H9 (cell line): ENCODE measurements at regions not wholly inside any gene's neighbourhood (a gene's known extent, or its start where the extent isn't known, plus 50 kb on each side); places are given as distances from the start of the nearest gene placed in this dataset.

Experiments used
- DNase-seq: peaks from one replicate; pipeline ENCODE4 v3.0.0-alpha.2; 2017
- H2AFZ ChIP-seq: one replicate; pipeline ENCODE4 v1.6.1; 2013; ENCODE audit warnings: mild to moderate bottlenecking, low read length, control low read depth, moderate library complexity
- H2AK5ac ChIP-seq: 2 replicates; pipeline ENCODE4 v1.6.1; 2013; ENCODE audit warnings: low read length, control low read depth, mixed read lengths; ENCODE audit not compliant: insufficient read length
- H2BK120ac ChIP-seq: one replicate; pipeline ENCODE4 v1.6.1; 2013; ENCODE audit warnings: low read depth, mild to moderate bottlenecking, low read length, control low read depth, inconsistent platforms; ENCODE audit not compliant: poor library complexity, severe bottlenecking
- H2BK12ac ChIP-seq: 2 replicates; pipeline ENCODE4 v1.6.1; 2013; ENCODE audit warnings: low read length, control low read depth, mixed read lengths, low read depth; ENCODE audit not compliant: insufficient read length
- H2BK15ac ChIP-seq: 2 replicates; pipeline ENCODE4 v1.6.1; 2013; ENCODE audit warnings: low read depth, low read length, control low read depth
- H2BK20ac ChIP-seq: one replicate; pipeline ENCODE4 v1.6.1; 2013; ENCODE audit warnings: low read depth, mild to moderate bottlenecking, low read length, control low read depth, inconsistent platforms; ENCODE audit not compliant: poor library complexity, severe bottlenecking
- H2BK5ac ChIP-seq: 2 replicates; pipeline ENCODE4 v1.6.1; 2013; ENCODE audit warnings: low read length, control low read depth, mixed read lengths; ENCODE audit not compliant: insufficient read length
- H3K14ac ChIP-seq: 2 replicates; pipeline ENCODE4 v1.6.1; 2013; ENCODE audit warnings: low read length, control low read depth; ENCODE audit not compliant: insufficient read depth
- H3K18ac ChIP-seq: 2 replicates; pipeline ENCODE4 v1.6.1; 2013; ENCODE audit warnings: low read depth, mild to moderate bottlenecking, mixed read lengths, low read length, control low read depth; ENCODE audit not compliant: insufficient read length
- H3K23ac ChIP-seq: 2 replicates; pipeline ENCODE4 v1.6.1; 2013; ENCODE audit warnings: low read length, control low read depth, mixed read lengths, low read depth; ENCODE audit not compliant: insufficient read length
- H3K23me2 ChIP-seq: 2 replicates; pipeline ENCODE4 v1.6.1; 2013; ENCODE audit warnings: low read depth, mild to moderate bottlenecking, mixed read lengths, low read length, control low read depth; ENCODE audit not compliant: insufficient read length, poor library complexity, severe bottlenecking
- H3K27ac ChIP-seq: 2 replicates; pipeline ENCODE4 v1.5.1; 2013; ENCODE audit warnings: low read length, control low read depth, mixed read lengths, low read depth; ENCODE audit not compliant: insufficient read length
- H3K27me3 ChIP-seq: 2 replicates; pipeline ENCODE4 v1.6.1; 2013; ENCODE audit warnings: low read length, control low read depth, inconsistent platforms; ENCODE audit not compliant: insufficient read depth
- H3K4ac ChIP-seq: 2 replicates; pipeline ENCODE4 v1.6.1; 2013; ENCODE audit warnings: low read depth, mild to moderate bottlenecking, control low read depth, inconsistent platforms, low read length, moderate library complexity
- H3K4me1 ChIP-seq: 2 replicates; pipeline ENCODE4 v1.6.1; 2013; ENCODE audit warnings: low read length, control low read depth, inconsistent platforms; ENCODE audit not compliant: insufficient read depth
- H3K4me2 ChIP-seq: 2 replicates; pipeline ENCODE4 v1.6.1; 2013; ENCODE audit warnings: low read length, control low read depth, mixed read lengths; ENCODE audit not compliant: insufficient read length, insufficient read depth
- H3K56ac ChIP-seq: 2 replicates; pipeline ENCODE4 v1.6.1; 2013; ENCODE audit warnings: low read depth, mild to moderate bottlenecking, mixed read lengths, low read length, control low read depth; ENCODE audit not compliant: insufficient read length
- H3K79me1 ChIP-seq: 2 replicates; pipeline ENCODE4 v1.6.1; 2013; ENCODE audit warnings: low read depth, mild to moderate bottlenecking, moderate library complexity, low read length, control low read depth, inconsistent platforms; ENCODE audit not compliant: insufficient read depth, poor library complexity, severe bottlenecking
- H3K79me2 ChIP-seq: 2 replicates; pipeline ENCODE4 v1.6.1; 2013; ENCODE audit warnings: low read length, control low read depth, inconsistent platforms; ENCODE audit not compliant: insufficient read depth
- H3K9ac ChIP-seq: 2 replicates; pipeline ENCODE4 v1.6.1; 2013; ENCODE audit warnings: low read length, control low read depth, mixed read lengths; ENCODE audit not compliant: insufficient read length; ENCODE audit errors: extremely low read depth
- H3K9me3 ChIP-seq: one replicate; pipeline ENCODE4 v1.6.1; 2013; ENCODE audit warnings: low read depth, low read length, inconsistent platforms; ENCODE audit not compliant: control insufficient read depth
- H3T11ph ChIP-seq: one replicate; pipeline ENCODE4 v1.6.1; 2013; ENCODE audit warnings: mild to moderate bottlenecking, low read length, control low read depth, inconsistent platforms
- H4K20me1 ChIP-seq: one replicate; pipeline ENCODE4 v1.6.1; 2013; ENCODE audit not compliant: control insufficient read depth, insufficient read length, insufficient read depth
- H4K5ac ChIP-seq: 2 replicates; pipeline ENCODE4 v1.6.1; 2013; ENCODE audit warnings: low read depth, mild to moderate bottlenecking, mixed read lengths, low read length, control low read depth; ENCODE audit not compliant: insufficient read length
- H4K8ac ChIP-seq: replicated peaks from 2 replicates; pipeline ENCODE4 v1.6.1; 2013; ENCODE audit warnings: low read length, control low read depth, mixed read lengths, low read depth; ENCODE audit not compliant: insufficient read length
- H4K91ac ChIP-seq: 2 replicates; pipeline ENCODE4 v1.6.1; 2013; ENCODE audit warnings: low read depth, mild to moderate bottlenecking, moderate library complexity, mixed read lengths, low read length, control low read depth; ENCODE audit not compliant: insufficient read length
- H3K27ac Mint-ChIP-seq, 3 experiments: 2 replicates in 2 of 3; 3 replicates in 1 of 3; pipeline ENCODE4 v1.8.0; 2020 to 2021; ENCODE audit warnings: mixed read lengths in 3 of 3, mild to moderate bottlenecking in 1 of 3, moderate library complexity in 1 of 3
- H3K27me3 Mint-ChIP-seq: 2 replicates; pipeline ENCODE4 v1.8.0; 2021; ENCODE audit warnings: low read depth, mild to moderate bottlenecking, moderate library complexity, mixed read lengths
- H3K36me3 Mint-ChIP-seq, 3 experiments: 2 replicates in 2 of 3; 3 replicates in 1 of 3; pipeline ENCODE4 v1.8.0; 2020 to 2021; ENCODE audit warnings: low read depth in 3 of 3, mixed read lengths in 3 of 3; ENCODE audit not compliant: insufficient read depth in 1 of 3
- H3K4me1 Mint-ChIP-seq, 2 experiments: 2 replicates each; pipeline ENCODE4 v1.8.0; 2020; ENCODE audit warnings: mixed read lengths in 2 of 2
- H3K4me3 Mint-ChIP-seq, 2 experiments: 2 replicates in 1 of 2; 3 replicates in 1 of 2; pipeline ENCODE4 v1.8.0; 2020 to 2021; ENCODE audit warnings: mild to moderate bottlenecking in 2 of 2, mixed read lengths in 2 of 2, moderate library complexity in 1 of 2
- H3K9me3 Mint-ChIP-seq, 2 experiments: 2 replicates in 1 of 2; 3 replicates in 1 of 2; pipeline ENCODE4 v1.8.0; 2020; ENCODE audit warnings: mild to moderate bottlenecking in 2 of 2, mixed read lengths in 2 of 2, moderate library complexity in 1 of 2
- WGBS: extraction: QIAGEN DNeasy Blood & Tissue Kit; methylation state at CpG from one replicate; pipeline ENCODE4 v1.1.7; 2013; ENCODE audit warnings: missing lambda C conversion rate, low lambda C conversion rate, mixed read lengths; ENCODE audit not compliant: insufficient read length; ENCODE audit errors: extremely low coverage; 5-methylcytosine and 5-hydroxymethylcytosine counted together
- TF ChIP-seq, protein P1 (sequence below): fragments of 200-600 bp; sonication (generic); conservative IDR thresholded peaks from 3 replicates; pipeline ENCODE4 v1.8.0; 2021; ENCODE audit warnings: antibody characterized with exemption, mild to moderate bottlenecking

DNA sequence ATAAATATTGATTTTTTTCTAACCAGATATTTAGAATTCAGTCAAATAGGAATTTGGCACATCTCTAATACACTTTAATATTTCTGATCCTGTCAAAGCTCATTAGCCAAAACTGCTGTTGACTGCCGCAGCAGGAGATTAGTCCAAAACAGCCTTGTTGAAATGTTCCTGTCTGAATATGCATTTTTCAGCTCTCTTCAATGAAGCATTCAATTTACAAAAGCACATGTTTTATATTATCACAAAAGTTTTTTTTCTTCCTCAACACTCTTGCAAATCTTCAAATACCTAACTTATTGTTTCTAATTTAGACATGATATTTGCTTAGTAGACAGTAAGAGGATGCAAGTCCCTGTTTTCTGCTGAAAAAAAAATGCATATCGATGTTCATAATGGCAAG, 140.9 kb downstream of the SPATA18 start:
- no CpG with 5 or more reads among the region's 2 CpGs for WGBS
- no peaks in the 10 kb centered on the region for H3K4me1 Mint-ChIP-seq

More for the DNA sequence above, 140.9 kb downstream of the SPATA18 start:
- Histone ChIP-seq H2BK5ac (no peak overlapping the region), H3K4me1 (no peaks in the 10 kb centered on the region), H3K79me1 (no peaks in the 10 kb centered on the region), H3K23me2 (no peaks in the 10 kb centered on the region), H3K23ac (no peak overlapping the region), H4K8ac (no peak overlapping the region), H3K9ac (no peak overlapping the region), H4K20me1 (no peaks in the 10 kb centered on the region), H3K56ac (no peak overlapping the region), H2BK20ac (no peak overlapping the region), H2BK15ac (no peak overlapping the region), H4K5ac (no peak overlapping the region), H2BK120ac (no peak overlapping the region), H2BK12ac (no peak overlapping the region), H3K9me3 (no peaks in the 10 kb centered on the region), H3K27ac (no peak overlapping the region), H3K14ac (no peak overlapping the region), H2AFZ (no peak overlapping the region), H4K91ac (no peak overlapping the region), H3T11ph (no peak overlapping the region), H3K4me2 (no peak overlapping the region), H3K18ac (no peak overlapping the region), H2AK5ac (no peak overlapping the region), H3K4ac (no peak overlapping the region), H3K79me2 (no peaks in the 10 kb centered on the region), H3K27me3 (no peaks in the 10 kb centered on the region)
- Mint-ChIP-seq H3K27ac (no peak overlapping the region), H3K4me3 (no peak overlapping the region), H3K36me3 (no peaks in the 10 kb centered on the region), H3K27me3 (peaks cover 1% of the 10 kb centered on the region; the same call in 1 of the 2 replicates), H3K9me3 (no peaks in the 10 kb centered on the region)
- TF ChIP-seq, protein P1, sequence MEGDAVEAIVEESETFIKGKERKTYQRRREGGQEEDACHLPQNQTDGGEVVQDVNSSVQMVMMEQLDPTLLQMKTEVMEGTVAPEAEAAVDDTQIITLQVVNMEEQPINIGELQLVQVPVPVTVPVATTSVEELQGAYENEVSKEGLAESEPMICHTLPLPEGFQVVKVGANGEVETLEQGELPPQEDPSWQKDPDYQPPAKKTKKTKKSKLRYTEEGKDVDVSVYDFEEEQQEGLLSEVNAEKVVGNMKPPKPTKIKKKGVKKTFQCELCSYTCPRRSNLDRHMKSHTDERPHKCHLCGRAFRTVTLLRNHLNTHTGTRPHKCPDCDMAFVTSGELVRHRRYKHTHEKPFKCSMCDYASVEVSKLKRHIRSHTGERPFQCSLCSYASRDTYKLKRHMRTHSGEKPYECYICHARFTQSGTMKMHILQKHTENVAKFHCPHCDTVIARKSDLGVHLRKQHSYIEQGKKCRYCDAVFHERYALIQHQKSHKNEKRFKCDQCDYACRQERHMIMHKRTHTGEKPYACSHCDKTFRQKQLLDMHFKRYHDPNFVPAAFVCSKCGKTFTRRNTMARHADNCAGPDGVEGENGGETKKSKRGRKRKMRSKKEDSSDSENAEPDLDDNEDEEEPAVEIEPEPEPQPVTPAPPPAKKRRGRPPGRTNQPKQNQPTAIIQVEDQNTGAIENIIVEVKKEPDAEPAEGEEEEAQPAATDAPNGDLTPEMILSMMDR = no peak
- DNase-seq = no peak
